Skin epidermis (tissue), 12 donors: ENCODE measurements at regions not wholly inside any gene's neighbourhood (a gene's known extent, or its start where the extent isn't known, plus 50 kb on each side); places are given as distances from the start of the nearest gene placed in this dataset.

ENCODE experiments used
- H3K27ac ChIP-seq, 21 experiments: fragments of 200-600 bp; sonication (generic) in 11 of 21; one replicate each; pipeline ENCODE4 v1.5.0; 2020; ENCODE audit warnings: mild to moderate bottlenecking in 3 of 21, inconsistent platforms in 2 of 21, moderate library complexity in 2 of 21
- H3K4me3 ChIP-seq, 7 experiments: fragments of 200-600 bp; sonication (generic) in 2 of 7; one replicate each; pipeline ENCODE4 v1.5.0; 2020; ENCODE audit warnings: inconsistent platforms in 2 of 7, mild to moderate bottlenecking in 2 of 7, moderate library complexity in 1 of 7

DNA sequence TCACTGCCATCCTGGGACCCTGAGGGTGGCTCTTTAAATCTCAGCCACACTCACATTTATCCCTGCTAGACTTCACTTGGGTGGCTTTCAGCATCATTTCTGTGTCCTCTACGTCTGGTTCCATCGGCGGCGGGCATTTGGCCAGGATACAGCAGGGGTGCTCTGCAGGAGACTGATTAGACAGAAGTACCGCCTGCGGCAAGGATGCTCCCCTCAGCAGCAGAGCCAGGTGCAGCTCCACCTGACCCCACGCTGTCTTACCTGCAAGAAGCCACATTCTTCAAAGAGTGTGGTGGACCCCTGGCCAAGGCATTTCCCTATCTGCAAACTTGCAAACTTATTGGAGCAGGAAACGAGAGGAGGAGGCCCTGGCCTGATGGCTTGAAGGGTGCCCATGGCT, 309.8 kb upstream of the IRX4 start:
- H3K4me3 ChIP-seq: no peak overlapping the region
- H3K27ac ChIP-seq: no peak overlapping the region

DNA sequence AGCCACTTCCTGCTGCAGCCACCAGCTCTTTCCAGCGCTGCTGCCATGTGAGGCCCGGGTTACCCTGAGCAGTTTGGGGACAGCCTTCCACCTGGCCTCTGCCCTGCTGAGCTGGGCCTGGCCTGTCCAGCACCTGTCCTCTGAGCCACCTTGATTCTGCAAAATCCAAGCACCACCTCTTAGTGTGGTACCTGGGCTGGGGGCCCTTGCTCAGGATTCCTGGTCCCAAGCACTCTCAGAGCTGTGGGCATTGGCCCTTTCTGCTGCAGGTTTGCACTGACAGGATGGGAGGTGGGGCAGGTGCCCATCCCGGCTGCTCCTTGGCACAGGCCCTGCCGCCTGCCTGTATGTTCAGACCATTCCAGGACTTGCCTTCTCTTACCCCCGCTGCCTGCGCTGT, 309.2 kb upstream of the IRX4 start:
- H3K27ac ChIP-seq: no peak overlapping the region
- H3K4me3 ChIP-seq: no peak overlapping the region

DNA sequence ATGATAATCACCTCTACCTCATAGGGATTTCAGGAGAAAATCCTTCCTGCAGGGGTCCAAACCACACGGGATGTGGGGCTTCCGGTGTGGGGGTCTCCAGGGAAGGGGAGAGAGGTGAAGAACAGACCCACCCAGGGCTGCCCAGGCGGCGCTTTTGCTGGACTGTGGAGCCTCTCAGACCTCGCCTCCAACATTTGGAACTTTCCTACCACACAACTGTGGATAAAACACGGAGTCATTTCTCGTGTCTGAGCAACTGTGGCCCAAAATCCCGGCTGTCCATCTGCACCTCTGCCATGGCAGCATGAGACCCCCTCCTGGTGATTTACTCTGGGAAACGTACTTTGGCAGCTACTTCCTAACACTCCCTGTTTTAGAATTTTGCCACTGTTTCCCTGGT, 307.8 kb upstream of the IRX4 start:
- no peak overlapping the region for H3K27ac ChIP-seq
- no peak overlapping the region for H3K4me3 ChIP-seq

DNA sequence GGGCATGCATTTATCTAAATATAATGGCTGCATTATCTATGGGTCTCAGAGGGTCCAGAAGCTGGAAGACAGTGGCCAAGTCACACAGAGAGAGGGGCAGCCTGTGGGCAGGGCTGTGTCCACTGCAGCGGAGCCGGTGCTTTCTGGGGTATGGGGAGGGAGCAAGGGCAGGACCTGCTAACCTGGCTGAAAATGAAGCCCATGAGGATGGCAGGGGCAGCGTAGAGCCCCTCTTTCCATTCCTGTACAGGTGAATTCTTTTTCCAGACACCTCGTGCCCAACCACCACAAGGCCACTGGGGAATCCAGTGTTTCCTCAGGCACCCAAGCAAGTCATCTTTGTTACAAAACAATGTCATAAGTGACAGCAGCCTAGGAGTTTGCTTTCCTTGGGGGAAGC, 305.9 kb upstream of the IRX4 start:
- Histone ChIP-seq H3K27ac (no peak overlapping the region), H3K4me3 (no peak overlapping the region)

DNA sequence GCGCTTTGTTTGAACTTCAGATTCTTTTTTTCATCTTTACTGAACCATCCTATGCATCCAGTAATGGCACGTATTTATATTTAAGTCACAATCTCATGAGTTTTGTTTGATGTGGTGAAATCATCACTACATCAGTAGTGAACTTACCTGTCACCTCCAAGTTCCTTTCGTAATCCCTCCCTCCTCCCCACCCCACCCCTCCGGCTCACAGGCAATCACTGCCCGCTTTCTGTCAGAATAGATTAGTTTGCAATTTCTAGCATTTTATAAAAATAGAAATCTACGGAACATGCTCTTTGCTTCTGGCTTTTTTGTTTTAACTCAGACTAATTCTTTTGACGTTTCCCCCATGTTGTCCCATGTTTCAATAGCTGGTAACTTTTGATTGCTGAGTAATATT, 305.4 kb upstream of the IRX4 start:
- H3K27ac ChIP-seq: no peak overlapping the region
- no peak overlapping the region for H3K4me3 ChIP-seq

DNA sequence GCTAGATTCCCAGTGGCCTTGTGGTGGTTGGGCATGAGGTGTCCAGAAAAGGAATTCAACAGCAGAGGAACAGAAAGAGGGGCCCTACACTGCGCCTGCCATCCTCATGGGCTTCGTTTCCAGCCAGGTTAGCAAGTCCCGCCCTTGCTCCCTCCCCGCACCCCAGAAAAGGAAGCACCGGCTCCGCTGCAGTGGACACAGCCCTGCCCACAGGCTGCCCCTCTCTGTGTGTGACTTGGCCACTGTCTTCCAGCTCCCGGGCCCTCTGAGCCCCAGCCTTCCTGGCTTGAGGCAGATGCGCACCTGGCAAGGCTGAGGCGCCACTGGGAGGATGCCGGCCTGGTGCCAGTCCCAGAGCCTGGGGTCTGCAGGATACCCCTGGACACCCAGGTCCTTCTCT, 305.0 kb upstream of the IRX4 start:
- Histone ChIP-seq H3K27ac (no peak overlapping the region), H3K4me3 (no peak overlapping the region)

DNA sequence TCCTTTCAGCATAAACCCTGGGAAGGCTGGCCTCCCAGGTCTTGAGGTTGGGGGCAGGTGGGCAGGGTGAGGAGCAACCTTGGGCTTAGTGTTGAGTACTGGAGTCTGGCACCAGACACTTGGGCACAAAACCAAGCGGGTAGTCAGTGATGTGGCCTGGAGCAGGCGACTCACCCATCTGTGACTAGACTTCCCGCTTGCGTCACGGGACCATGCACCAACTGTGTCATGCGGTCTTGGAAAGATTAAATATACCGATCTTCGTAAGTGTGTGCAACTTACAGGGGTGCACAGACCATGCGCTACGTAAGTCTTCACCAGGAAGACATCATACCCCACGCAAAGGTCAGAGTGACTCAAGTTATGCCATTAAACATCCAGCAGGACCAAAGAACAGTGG, 304.4 kb upstream of the IRX4 start:
- Histone ChIP-seq H3K27ac (no peak overlapping the region), H3K4me3 (no peak overlapping the region)

DNA sequence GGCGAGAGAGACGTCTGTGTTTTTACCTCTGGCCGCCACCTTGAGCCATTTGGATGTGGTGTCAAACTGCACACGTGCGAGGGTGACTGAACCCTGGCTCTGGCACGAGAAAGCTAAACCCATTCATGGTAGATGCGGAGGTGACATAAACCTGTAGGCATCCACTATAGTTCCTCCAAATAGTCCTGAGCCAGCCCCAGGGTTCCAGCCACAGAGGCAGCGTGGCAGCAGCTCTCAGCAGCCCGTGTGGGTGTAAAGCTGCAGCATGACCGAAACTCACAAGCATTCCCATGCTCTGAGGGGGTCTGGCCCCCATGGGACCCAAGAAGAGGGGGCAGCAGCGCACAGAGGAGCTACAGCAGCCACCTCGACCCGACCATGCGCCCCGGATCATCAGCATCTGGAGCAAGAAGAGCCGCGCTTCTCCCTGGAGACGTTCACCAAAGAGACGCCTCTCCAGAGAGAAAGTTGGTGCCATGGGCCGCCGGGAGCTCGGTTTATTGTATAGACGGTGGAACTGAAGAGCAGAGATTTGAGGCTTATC, 303.8 kb upstream of the IRX4 start:
- Histone ChIP-seq H3K4me3 (no peak overlapping the region), H3K27ac (no peak overlapping the region)

DNA sequence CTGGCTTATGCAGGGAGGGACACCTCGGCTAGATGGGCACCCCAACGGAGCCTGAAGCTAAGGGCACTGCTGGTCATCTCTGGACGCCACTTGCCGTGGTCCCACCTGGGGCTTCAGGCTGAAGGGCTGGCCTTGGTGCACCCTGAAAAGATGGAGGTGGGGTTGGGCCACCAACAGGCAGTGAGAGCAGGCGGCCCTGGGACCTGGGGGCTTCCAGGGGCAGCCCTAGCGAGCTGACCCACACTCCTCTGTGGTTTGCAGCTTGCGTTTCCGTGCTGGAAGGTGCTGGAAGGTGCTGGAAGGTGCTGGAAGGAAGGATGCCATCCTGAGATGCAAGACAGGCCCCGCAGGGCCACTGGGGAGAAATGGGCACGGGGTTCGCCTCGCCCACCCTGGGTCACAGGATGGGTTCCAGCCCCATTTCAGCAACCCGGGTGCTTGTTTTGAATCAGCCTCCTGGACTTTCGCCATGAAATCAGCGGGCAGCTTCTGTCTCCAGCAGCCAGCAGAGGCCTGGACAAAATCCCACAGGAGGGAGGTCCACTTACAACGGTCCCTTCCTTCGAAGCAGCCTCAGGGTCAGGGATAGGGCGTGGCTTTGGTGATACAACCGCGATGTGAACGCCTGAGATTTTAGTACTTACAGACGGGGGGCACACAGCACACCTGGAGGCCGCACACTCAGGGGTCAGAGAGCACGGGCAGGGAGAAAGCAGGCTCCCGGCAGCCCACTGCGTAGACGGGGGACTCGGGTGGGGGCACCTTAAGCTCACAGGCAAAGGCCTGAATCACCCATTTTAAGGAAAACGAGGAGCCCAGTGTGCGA, 303.1 kb upstream of the IRX4 start:
- H3K27ac ChIP-seq: no peak overlapping the region
- no peak overlapping the region for H3K4me3 ChIP-seq

DNA sequence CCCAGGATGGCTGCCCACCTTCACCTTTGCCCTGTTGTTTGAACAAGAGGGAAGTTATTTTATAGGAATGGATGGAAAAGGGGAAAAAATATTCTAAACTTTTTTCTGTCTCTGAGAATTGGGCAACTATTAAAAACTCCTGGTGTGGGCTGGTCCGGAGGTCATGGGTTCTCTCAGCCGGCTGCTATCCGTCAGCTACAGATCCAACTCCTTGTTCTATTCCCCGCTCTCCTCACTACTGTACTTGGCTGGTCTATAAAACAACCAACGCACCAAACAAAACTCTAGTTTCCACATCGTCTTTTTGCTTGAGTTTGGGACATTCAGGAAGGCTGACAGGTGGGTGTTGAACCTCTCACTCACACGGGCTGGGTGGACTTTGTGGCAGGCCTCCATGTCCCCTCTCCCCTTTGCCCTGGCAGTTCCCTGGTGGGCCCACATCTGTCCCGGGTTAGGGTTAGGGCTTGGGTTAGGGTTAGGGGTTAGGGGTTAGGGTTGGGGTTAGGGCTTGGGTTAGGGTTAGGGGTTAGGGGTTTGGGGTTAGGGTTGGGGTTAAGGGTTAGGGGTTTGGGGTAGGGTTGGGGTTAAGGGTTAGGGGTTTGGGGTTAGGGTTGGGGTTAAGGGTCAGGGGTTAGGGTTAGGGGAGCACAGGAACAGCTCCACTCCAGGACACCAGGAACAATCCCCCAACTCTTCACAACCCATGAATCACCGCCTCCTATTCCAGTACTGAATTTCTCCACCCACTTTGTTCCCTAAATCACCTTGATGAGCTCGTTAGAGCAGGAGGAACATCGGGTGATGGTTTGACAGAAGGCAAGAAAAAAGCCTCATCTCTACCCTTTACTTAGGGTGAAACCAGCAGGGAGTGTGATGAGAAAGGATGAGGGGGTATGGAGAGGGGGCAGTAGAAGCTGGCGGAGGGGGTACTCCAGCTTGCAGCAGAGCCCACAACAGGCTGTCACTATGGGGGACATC, 302.1 kb upstream of the IRX4 start:
- Histone ChIP-seq H3K27ac (no peak overlapping the region), H3K4me3 (no peak overlapping the region)

DNA sequence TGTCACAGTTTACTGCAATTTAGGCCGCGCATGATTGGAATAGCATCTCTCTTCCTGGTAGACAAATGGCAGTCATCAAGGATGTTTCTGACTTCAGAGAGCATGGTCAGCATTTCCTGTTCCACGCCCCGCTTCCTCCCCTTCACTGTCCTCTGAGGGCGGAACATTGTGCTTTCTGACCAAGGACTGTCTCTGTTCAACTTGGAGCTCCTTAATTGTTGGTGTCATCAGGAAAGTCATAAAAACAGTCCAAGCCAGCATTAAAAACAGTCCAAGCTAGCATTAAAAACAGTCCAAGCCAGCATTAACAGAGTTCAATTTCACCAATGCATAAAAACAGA, 301.3 kb upstream of the IRX4 start:
- H3K27ac ChIP-seq: no peak overlapping the region
- no peak overlapping the region for H3K4me3 ChIP-seq

DNA sequence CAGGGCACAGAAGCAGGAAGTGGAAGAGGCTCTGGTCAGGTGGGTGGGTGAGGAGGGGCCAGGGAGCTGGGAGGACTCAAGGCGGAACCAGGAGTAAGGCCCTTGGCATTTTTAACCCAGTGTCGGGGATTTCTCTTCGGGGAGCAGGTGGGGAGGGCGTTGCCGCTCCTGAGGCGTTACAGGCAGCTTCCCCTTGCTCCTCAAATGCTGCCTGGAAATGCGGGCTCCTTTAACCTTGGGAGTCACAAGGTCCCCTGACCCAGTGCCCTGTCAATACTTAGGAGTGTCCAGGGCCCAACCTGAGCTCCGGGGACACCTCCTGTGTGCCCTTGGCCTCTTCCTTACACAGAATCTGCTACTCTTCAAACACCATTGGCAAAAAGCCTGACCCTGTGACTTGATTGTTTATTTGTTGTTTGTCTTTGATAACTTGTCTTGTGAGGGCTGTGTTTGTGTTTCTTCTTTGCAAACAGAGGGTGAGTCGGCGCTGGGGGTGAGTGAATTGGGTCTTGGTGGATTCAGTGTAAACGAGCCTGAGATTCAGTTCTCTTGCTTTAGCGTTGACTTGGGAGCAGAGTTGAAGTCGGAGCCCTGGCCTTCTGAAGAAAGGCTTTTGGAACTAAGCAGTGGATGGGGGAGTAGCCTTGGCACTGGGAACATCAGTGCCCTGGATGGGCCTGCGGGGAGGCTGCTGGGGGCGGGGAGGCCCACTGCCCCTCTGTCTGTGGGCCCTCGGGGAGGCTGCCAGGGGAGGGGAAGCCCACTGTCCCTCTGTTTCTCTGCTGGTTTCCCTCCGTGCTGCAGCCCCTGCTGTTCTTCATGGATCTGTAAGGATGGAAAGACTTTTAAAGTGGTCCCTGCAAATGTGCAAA, 300.7 kb upstream of the IRX4 start:
- Histone ChIP-seq H3K27ac (no peak overlapping the region), H3K4me3 (no peak overlapping the region)

DNA sequence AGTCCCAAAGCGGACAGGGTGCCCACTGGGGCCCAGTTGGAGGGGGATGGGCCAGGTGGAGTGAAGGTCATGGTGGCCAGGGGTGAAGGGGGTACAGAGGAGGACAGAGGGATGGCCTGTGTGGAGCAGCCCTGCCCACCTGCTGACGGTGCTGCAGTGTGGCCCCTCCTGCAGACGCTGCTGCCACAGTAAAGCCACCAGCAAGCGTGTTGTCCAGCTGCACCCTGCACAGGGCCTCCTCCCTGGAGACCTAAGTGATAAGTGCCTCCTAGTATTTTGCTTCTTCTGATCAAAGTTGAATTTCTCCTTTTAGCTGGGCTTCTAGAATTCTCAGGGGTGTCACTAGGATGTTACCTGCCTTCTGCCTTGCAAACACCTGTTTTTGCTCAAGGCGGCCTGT, 299.3 kb upstream of the IRX4 start:
- no peak overlapping the region for H3K4me3 ChIP-seq
- no peak overlapping the region for H3K27ac ChIP-seq

DNA sequence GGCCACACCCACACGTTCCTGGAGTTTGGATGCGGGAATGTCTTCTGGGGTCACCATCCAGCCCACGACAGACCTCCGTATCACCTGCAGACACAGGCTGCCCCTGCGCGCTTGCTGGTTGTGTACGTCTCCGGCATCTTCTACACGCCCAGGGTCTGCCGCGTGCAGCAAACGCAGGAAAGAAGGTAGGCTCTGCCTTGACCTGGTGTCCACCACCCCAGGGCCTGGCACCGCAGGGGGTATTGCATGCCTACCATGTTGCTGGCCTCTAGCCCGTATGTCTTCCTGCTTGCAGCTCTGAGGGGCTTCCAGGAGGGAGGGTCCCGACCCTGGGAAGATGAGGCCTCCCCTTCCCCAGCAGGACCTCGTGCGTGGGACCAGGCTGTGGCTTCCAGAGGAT, 298.8 kb upstream of the IRX4 start:
- no peak overlapping the region for H3K27ac ChIP-seq
- H3K4me3 ChIP-seq: no peak overlapping the region

DNA sequence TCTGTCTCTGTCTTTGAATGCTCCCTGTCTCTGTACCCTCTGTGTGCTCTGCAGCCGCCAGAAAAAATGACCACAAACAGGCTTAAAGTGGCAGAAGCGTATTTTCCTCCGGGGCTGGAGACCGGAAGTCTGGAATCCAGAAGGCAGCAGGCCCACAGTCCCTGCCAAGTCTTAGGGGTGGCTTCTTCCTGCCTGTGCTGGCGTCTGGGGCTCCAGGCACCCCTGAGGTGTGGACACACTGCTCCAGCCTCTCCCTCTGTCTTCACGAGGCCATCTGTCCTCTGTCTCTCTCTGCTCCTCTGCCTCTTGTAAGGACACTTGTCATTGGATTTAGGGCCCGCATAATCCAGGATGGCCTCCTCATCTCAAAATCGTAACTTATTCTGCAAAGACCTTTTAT, 298.4 kb upstream of the IRX4 start:
- H3K27ac ChIP-seq: no peak overlapping the region
- no peak overlapping the region for H3K4me3 ChIP-seq

DNA sequence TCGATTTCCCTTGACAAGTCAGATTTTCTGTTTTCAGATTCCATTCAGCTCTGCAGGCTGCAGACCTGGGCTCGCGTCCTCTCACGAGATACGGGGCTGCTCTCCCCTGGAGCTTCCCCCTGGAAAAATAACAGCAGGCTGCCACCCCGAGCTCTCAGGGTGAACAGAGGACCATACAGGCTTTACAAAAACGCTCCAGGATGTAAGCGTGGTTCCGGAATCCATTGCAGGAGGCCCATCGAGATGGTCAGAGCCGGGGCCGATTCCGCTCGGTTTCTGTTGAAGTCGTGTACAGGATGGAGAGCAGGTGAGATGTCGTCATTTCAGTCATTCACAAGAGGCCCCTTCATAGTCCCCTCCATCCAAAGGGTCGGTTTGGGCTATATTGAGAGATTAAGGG, 297.7 kb upstream of the IRX4 start:
- no peak overlapping the region for H3K27ac ChIP-seq

DNA sequence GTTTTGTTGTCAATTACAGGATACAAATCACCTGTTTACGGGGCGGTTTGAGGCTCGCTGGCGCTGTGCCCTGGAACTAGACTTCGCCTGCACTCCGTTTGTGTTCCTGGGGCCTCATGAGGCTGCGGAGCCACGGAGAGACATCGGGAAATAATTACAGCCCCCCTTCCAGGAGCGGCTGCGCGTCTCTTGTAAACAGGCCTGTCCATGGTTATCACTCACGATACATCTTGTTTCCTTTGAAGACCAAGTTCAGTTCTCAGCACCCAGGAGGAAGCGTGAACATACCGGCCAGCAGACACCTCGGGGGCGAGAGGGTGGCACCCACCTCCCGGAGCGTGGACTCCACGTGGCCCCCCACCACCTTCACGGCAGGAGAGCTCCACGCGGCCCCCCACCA, 297.1 kb upstream of the IRX4 start:
- no peak overlapping the region for H3K4me3 ChIP-seq

More for the DNA sequence above, 297.7 kb upstream of the IRX4 start:
- no peak overlapping the region for H3K4me3 ChIP-seq

DNA sequence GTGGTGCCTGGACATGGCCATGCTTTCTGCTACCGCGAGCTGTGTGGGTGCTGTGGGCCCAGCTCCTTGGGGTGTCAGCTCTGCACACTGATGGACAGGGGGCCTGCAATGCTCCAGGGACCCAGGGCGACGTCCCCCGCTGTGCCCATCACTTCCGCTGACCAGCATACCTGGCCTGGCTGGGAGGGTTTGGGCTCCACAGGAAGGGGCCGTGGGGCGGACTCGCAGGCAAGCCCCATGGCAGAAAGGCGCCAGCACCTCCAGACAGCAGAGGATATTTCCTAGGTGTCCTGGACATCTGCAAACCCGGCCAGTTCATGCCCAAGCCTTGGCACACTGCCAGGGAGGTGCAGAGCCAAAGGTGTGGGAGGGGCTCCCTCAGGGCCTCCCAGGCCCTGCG, 295.8 kb upstream of the IRX4 start:
- Histone ChIP-seq H3K4me3 (no peak overlapping the region), H3K27ac (no peak overlapping the region)

More for the DNA sequence above, 297.1 kb upstream of the IRX4 start:
- H3K27ac ChIP-seq: no peak overlapping the region

DNA sequence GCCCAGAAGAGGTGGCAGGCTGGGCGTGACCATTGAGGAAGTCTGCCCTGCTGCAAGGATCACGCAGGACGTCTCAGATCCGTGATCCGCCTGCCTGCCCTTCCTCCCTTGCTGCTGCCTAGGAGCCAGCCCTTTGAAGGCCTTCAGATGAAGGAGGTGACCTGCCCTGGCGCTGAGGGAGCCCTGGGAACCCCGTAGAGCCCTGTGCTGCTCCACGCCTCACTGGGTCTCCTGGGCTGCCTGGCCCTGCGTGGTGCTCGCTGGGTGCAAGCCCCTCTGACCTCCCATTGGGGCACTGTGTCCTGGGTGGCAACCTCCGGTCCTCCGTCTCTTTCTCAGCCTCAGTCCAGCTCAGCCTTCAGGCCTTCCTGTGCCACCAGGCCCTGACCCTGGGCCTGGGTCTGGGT, 295.3 kb upstream of the IRX4 start:
- Histone ChIP-seq H3K4me3 (no peak overlapping the region), H3K27ac (no peak overlapping the region)

DNA sequence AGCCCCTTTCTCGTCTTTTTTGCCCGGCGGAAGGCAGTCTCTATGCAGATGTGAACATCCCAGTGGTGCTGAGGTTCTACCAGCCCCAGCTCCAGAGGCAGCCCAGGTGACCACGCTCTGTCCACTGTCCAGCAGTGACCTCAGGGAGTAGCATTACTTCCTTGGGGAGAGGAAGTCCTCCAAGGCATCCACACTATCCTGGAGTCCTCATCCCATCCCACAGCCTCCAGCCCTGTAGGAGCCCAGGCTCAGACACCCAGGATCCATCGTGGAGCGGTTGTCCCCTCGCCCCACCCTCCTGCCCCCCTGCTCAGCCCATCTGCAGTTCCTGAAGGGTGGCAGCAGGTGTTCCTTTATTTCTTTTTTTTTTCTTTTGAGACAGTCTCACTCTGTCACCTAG, 294.5 kb upstream of the IRX4 start:
- no peak overlapping the region for H3K4me3 ChIP-seq
- H3K27ac ChIP-seq: no peak overlapping the region
